ENCODE measurements at regions not wholly inside any gene's neighbourhood (a gene's known extent, or its start where the extent isn't known, plus 50 kb on each side); places are given as distances from the start of the nearest gene placed in this dataset.

DNA sequence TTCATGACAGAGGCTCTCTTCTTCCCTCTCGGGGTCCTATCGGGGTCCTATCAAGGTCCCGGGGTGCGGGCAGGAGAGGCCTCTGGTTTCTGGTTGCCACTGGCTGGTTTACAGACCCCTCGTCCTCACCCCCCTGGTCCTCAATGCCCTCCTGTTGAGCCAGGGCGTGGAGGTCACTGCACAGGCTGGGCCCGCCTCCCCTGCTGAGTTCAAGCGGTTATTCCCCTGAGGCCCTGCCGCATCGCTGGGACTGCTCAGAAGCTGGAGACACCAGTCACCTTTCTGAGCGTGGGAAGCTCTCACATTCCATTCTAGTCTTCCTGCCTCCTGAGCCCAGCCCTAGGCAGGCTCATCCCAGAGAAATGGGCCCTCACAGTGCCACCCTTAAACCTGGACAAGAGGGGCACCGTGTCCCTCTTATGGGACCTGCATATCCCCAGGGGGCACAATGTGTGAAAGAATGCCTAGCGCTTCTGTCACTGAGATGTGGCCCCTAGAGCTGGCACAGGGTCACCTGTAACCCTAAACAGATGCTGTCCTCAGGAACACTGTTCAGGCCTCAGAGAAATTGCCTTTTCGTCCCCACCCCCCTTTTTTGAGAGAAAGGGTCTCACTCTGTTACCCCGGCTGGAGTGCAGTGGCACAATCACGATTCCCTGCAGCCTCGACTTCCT lies 177.7 kb upstream of the RGS6 start:
- Mint-ChIP-seq H3K4me1 (peaks cover 48% of the 10 kb centered on the region), H3K27ac (ENCODE audit: unreplicated experiment) (no peak overlapping the region), H3K9me3 (no peaks in the 10 kb centered on the region), H3K4me3 (no peak overlapping the region), H3K36me3 (ENCODE audit: low read depth) (no peaks in the 10 kb centered on the region), H3K27me3 (ENCODE audit: low read depth) (no peaks in the 10 kb centered on the region)
- no peak for DNase-seq (ENCODE audit: low read depth, low spot score)
- TF ChIP-seq, protein P1, sequence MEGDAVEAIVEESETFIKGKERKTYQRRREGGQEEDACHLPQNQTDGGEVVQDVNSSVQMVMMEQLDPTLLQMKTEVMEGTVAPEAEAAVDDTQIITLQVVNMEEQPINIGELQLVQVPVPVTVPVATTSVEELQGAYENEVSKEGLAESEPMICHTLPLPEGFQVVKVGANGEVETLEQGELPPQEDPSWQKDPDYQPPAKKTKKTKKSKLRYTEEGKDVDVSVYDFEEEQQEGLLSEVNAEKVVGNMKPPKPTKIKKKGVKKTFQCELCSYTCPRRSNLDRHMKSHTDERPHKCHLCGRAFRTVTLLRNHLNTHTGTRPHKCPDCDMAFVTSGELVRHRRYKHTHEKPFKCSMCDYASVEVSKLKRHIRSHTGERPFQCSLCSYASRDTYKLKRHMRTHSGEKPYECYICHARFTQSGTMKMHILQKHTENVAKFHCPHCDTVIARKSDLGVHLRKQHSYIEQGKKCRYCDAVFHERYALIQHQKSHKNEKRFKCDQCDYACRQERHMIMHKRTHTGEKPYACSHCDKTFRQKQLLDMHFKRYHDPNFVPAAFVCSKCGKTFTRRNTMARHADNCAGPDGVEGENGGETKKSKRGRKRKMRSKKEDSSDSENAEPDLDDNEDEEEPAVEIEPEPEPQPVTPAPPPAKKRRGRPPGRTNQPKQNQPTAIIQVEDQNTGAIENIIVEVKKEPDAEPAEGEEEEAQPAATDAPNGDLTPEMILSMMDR (conservative IDR thresholded peaks at IDR 0.05), result no peak

DNA sequence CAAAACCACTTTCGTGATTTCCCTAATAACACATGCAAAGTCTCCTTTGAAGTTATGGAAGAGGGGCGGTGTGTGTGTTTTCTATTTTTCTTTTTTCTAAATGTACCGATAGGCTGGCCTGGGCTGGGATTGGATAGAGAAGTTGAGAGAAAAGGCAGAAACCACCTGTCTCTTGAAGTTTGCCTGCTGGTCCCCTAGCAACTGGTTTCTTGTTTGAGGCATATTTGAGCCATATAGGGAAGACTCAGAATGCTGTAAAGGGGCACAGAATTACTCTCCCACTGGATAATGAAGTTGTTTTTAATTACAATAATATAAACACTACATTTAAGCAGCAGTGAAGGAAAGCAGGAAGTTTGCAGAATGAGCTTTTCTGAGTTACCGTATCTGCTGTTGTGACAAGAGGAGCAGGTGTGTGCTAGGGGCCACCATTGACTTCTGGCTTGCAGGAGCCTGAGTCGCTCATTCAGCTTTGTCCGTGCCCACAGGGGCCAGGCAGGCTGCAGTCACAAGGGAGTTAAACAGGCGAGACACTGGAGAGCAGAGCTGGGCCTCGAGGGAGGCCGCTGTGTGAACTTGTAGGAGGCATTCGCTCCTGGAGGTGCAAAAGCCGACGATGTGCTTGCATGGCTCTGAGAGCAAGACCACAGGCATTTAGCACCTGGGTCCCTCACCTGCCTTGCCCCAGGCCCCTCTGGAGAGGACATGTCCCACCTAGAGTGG lies 173.8 kb upstream of the RGS6 start:
- no peak overlapping the region for H3K4me3 Mint-ChIP-seq
- TF ChIP-seq, protein P1 (conservative IDR thresholded peaks at IDR 0.05), result no peak
- no peak for DNase-seq (ENCODE audit: low read depth, low spot score)
- no peaks in the 10 kb centered on the region for H3K9me3 Mint-ChIP-seq
- H3K27me3 Mint-ChIP-seq (ENCODE audit: low read depth), result no peaks in the 10 kb centered on the region
- no peaks in the 10 kb centered on the region for H3K36me3 Mint-ChIP-seq (ENCODE audit: low read depth)
- H3K27ac Mint-ChIP-seq (ENCODE audit: unreplicated experiment), result no peak overlapping the region
- peaks cover 39% of the 10 kb centered on the region for H3K4me1 Mint-ChIP-seq

DNA sequence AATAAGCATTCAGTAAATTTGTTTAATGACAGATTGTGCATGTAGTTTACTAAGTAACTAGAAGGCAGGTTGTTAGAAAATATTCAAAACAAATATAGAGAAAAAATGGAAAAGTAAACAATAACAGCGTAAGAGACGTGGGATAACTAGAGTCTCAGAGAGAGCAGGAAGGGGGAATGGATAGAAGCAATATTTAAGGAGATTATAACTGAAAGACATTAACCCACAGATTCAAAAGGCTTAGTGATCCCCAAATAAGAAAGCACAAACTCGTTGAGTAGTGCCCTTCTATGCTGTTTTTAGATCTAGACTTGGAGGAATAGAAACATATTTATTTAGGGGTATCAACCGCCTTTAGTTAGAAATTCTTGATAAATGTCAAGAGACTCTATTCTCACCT lies 169.7 kb upstream of the RGS6 start:
- Mint-ChIP-seq H3K4me3 (no peak overlapping the region), H3K9me3 (no peaks in the 10 kb centered on the region), H3K36me3 (ENCODE audit: low read depth) (no peaks in the 10 kb centered on the region), H3K27ac (ENCODE audit: unreplicated experiment) (no peak overlapping the region), H3K4me1 (peaks cover 18% of the 10 kb centered on the region), H3K27me3 (ENCODE audit: low read depth) (no peaks in the 10 kb centered on the region)
- no peak for DNase-seq (ENCODE audit: low read depth, low spot score)
- TF ChIP-seq, protein P1 (conservative IDR thresholded peaks at IDR 0.05), result no peak

DNA sequence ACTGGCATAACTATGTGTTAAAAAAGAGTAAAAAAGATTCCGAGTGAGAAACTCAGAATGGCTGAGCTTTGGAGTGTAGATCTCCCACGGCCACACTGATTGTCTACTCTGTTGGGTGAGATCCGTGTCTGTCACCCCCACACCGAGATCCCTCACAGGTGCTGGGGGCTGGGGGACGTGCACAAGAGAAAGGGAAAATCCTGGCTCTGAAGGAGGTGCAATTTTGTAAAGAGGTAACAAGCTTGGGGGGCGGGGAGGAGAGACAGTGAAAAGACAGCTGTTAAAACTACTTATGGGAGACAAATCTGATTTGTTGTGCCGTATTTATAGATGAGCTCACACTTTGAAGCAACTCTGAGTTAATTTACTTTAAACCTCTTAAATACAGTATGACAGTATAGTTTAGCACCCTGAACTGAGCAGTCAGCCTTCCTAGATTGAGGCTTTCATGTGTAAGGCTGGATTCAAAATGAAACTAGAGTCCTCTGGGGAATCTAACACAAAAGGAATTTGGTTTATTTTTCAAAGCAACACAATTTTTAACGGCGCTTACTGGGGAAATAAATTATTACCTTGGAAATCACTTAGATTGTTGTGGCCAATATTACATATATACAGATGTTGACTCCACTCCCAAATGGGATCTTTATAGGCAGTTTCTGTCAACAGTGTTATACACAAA lies 167.4 kb upstream of the RGS6 start:
- Mint-ChIP-seq H3K4me3 (no peak overlapping the region), H3K4me1 (peaks cover 7% of the 10 kb centered on the region), H3K27ac (ENCODE audit: unreplicated experiment) (no peak overlapping the region), H3K27me3 (ENCODE audit: low read depth) (no peaks in the 10 kb centered on the region), H3K36me3 (ENCODE audit: low read depth) (no peaks in the 10 kb centered on the region), H3K9me3 (peaks cover 7% of the 10 kb centered on the region)
- no peak for DNase-seq (ENCODE audit: low read depth, low spot score)
- TF ChIP-seq, protein P1 (conservative IDR thresholded peaks at IDR 0.05), result no peak

DNA sequence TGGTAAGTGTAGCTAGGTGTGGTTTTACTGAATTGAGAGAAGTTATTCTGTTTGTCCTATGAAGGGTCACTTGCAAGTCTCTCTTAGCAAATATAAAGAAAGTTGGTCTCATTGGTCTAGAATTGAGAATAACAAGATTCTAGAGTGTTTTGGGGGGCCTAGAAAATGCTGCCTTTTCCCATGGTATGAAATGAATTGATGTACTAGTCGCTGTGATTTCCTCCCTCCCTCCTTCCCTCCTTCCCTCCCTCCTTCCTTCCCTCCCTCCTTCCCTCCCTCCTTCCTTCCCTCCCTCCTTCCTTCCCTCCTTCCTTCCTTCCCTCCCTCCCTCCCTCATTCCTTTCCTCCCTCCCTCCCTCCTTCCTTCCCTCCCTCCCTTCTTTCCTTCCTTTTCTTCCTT lies 166.7 kb upstream of the RGS6 start:
- H3K36me3 Mint-ChIP-seq (ENCODE audit: low read depth), result peaks cover 4% of the 10 kb centered on the region
- H3K4me3 Mint-ChIP-seq, result no peak overlapping the region
- peaks cover 7% of the 10 kb centered on the region for H3K9me3 Mint-ChIP-seq
- no peak overlapping the region for H3K27ac Mint-ChIP-seq (ENCODE audit: unreplicated experiment)
- TF ChIP-seq, protein P1 (conservative IDR thresholded peaks at IDR 0.05), result no peak
- peaks cover 7% of the 10 kb centered on the region for H3K4me1 Mint-ChIP-seq
- DNase-seq (ENCODE audit: low read depth, low spot score), result no peak
- H3K27me3 Mint-ChIP-seq (ENCODE audit: low read depth), result no peaks in the 10 kb centered on the region

All from neural crest cell (in vitro differentiated cells).